Esophagus squamous epithelium (tissue), 5 donors: ENCODE measurements at regions not wholly inside any gene's neighbourhood (a gene's known extent, or its start where the extent isn't known, plus 50 kb on each side); places are given as distances from the start of the nearest gene placed in this dataset.

ENCODE experiments used
- DNase-seq: peaks from one replicate; lab custom pipeline; 2025; lab: John Stamatoyannopoulos, UW
- H3K27ac ChIP-seq, 4 donors: fragments of 200-600 bp; sonication (generic); one replicate each; pipeline ENCODE4 v1.5.1; 2016 to 2019; ENCODE audit warnings: mild to moderate bottlenecking in 1 of 4
- H3K27me3 ChIP-seq, 4 donors: fragments of 200-600 bp; sonication (generic); 1 replicate in 3 of 4; 2 replicates in 1 of 4; pipeline versions ENCODE4 v1.5.1 to v1.6.0; 2017 to 2021; ENCODE audit warnings: antibody characterized with exemption in 1 of 4
- H3K36me3 ChIP-seq, 3 donors: fragments of 200-600 bp; sonication (generic); one replicate each; pipeline ENCODE4 v1.5.1; 2016 to 2019
- H3K4me1 ChIP-seq, 3 donors: fragments of 200-600 bp; sonication (generic); one replicate each; pipeline ENCODE4 v1.5.1; 2017 to 2019
- H3K4me3 ChIP-seq, 4 donors: fragments of 200-600 bp; sonication (generic); 1 replicate in 3 of 4; 2 replicates in 1 of 4; pipeline ENCODE4 v1.5.1; 2016 to 2019; ENCODE audit warnings: mild to moderate bottlenecking in 2 of 4, moderate library complexity in 1 of 4
- H3K9me3 ChIP-seq, 3 donors: fragments of 200-600 bp; sonication (generic); one replicate each; pipeline ENCODE4 v1.5.1; 2016 to 2019
- POLR2A ChIP-seq, 4 donors: fragments of 450-650 bp; IDR thresholded peaks; one replicate each; pipeline ENCODE4 v1.6.1; 2017; ENCODE audit warnings: antibody characterized with exemption in 4 of 4, mild to moderate bottlenecking in 4 of 4, moderate library complexity in 3 of 4
- WGBS, 2 donors: methylation state at CpG; one replicate each; pipeline ENCODE4 v1.1.5; 2018; 5-methylcytosine and 5-hydroxymethylcytosine counted together
- intact Hi-C: fragments of 100-400 bp; cut with DNase I; formaldehyde crosslinking; loops from one replicate; pipeline ENCODE4 v1.15.0; 2022
- TF ChIP-seq, protein P1 (sequence below), 6 experiments: fragments of 450-650 bp in 4 of 6; fragments of 200-600 bp in 2 of 6; sonication (generic) in 2 of 6; IDR thresholded peaks; one replicate each; pipeline ENCODE4 v1.5.1; 2016 to 2019; ENCODE audit warnings: antibody characterized with exemption in 6 of 6, mild to moderate bottlenecking in 4 of 6, moderate library complexity in 4 of 6
- donor health status: DM: yes; HTN: yes; CAD: no.

GRCh38 chr15:87563869-87564268, 692.7 kb downstream of the NTRK3 start:
- intact Hi-C loops = no loop called here
- no peaks in the 10 kb centered on the region for H3K36me3 ChIP-seq
- no peaks in the 10 kb centered on the region for H3K4me1 ChIP-seq
- DNase-seq = no peak
- WGBS, 2 donors = 43 to 55% methylated on average over 2 of the region's 2 CpGs
- no peaks in the 10 kb centered on the region for H3K27me3 ChIP-seq
- no peak overlapping the region for H3K27ac ChIP-seq
- no peaks in the 10 kb centered on the region for H3K9me3 ChIP-seq
- TF ChIP-seq, protein P1, sequence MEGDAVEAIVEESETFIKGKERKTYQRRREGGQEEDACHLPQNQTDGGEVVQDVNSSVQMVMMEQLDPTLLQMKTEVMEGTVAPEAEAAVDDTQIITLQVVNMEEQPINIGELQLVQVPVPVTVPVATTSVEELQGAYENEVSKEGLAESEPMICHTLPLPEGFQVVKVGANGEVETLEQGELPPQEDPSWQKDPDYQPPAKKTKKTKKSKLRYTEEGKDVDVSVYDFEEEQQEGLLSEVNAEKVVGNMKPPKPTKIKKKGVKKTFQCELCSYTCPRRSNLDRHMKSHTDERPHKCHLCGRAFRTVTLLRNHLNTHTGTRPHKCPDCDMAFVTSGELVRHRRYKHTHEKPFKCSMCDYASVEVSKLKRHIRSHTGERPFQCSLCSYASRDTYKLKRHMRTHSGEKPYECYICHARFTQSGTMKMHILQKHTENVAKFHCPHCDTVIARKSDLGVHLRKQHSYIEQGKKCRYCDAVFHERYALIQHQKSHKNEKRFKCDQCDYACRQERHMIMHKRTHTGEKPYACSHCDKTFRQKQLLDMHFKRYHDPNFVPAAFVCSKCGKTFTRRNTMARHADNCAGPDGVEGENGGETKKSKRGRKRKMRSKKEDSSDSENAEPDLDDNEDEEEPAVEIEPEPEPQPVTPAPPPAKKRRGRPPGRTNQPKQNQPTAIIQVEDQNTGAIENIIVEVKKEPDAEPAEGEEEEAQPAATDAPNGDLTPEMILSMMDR (IDR thresholded peaks at IDR 0.05) = no peak
- no peak overlapping the region for H3K4me3 ChIP-seq

DNA sequence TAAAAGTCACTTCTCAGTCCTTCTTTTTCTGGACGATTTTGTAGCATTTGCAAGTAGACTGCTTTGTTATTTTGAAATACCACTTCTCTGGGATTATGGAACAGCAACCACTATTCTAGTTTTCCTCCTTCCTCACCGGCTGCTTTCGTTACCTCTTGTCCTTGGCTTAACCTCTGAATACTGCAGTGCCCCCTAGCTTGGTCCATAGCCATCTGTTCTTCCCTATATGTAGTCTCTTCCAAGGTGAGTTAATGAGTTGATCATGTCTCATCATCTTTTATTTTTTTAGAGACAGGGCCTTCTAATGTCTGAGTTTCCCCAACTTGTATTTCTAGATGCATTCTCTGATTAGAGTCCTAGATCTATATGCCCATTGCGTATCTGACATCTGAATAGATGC, 694.3 kb downstream of the NTRK3 start:
- H3K4me3 ChIP-seq = no peak overlapping the region
- H3K27ac ChIP-seq = no peak overlapping the region
- intact Hi-C loops = no loop called here
- no peaks in the 10 kb centered on the region for H3K9me3 ChIP-seq
- DNase-seq = no peak
- H3K36me3 ChIP-seq = no peaks in the 10 kb centered on the region
- H3K27me3 ChIP-seq = no peaks in the 10 kb centered on the region
- TF ChIP-seq, protein P1 (IDR thresholded peaks at IDR 0.05) = no peak
- TF ChIP-seq POLR2A (IDR thresholded peaks at IDR 0.05) = no peak
- peaks cover 0 to 11% (median 0%) of the 10 kb centered on the region in 3 donors for H3K4me1 ChIP-seq
- 76 to 77% methylated on average over 4 of the region's 4 CpGs for WGBS, 2 donors

GRCh38 chr15:87561641-87562040, 694.9 kb downstream of the NTRK3 start:
- Histone ChIP-seq H3K27me3 (no peaks in the 10 kb centered on the region), H3K27ac (no peak overlapping the region), H3K9me3 (no peaks in the 10 kb centered on the region), H3K4me3 (no peak overlapping the region), H3K36me3 (no peaks in the 10 kb centered on the region), H3K4me1 (peaks cover 0 to 16% (median 0%) of the 10 kb centered on the region in 3 donors)
- TF ChIP-seq, protein P1 (IDR thresholded peaks at IDR 0.05) = no peak
- TF ChIP-seq POLR2A (IDR thresholded peaks at IDR 0.05) = no peak
- DNase-seq = no peak
- 85 to 93% methylated on average over 2 of the region's 2 CpGs for WGBS, 2 donors
- intact Hi-C loops = no loop called here

DNA sequence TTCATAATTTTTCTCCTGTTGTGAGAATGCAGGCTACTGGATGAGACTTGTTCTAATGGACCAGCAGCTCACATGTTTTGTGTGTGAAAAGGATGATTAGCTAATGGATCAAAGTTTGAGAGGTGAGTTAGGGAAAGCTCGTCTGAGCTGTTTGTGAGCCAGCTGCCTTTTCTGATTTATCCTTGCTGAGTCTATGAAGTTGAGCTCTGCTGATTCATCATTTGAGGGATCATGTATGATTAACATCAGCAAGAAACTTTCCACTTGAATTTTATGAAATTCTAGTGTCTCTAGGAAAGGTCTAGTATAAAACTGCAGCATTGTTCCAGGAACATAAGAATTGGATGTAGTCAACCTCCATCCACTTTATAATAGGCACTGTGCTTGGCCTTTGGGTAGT, 698.7 kb downstream of the NTRK3 start:
- Histone ChIP-seq H3K27me3 (no peaks in the 10 kb centered on the region), H3K4me1 (peaks cover 0 to 16% (median 0%) of the 10 kb centered on the region in 3 donors), H3K4me3 (no peak overlapping the region), H3K27ac (no peak overlapping the region), H3K36me3 (no peaks in the 10 kb centered on the region), H3K9me3 (peaks cover 0 to 9% (median 0%) of the 10 kb centered on the region in 3 donors)
- intact Hi-C loops = no loop called here
- WGBS, 2 donors = 13% methylated on average over 1 of the region's 1 CpG; no CpG with 5 or more reads in 1 of the 2 donors
- TF ChIP-seq, protein P1 (IDR thresholded peaks at IDR 0.05) = no peak
- TF ChIP-seq POLR2A (IDR thresholded peaks at IDR 0.05) = no peak
- DNase-seq = no peak

GRCh38 chr15:87556886-87557285, 699.7 kb downstream of the NTRK3 start:
- Histone ChIP-seq H3K27ac (no peak overlapping the region), H3K4me1 (peaks cover 0 to 16% (median 0%) of the 10 kb centered on the region in 3 donors), H3K36me3 (no peaks in the 10 kb centered on the region), H3K27me3 (no peaks in the 10 kb centered on the region), H3K9me3 (peaks cover 0 to 9% (median 0%) of the 10 kb centered on the region in 3 donors), H3K4me3 (no peak overlapping the region)
- intact Hi-C loops = no loop called here
- DNase-seq = no peak
- no peak for TF ChIP-seq POLR2A (IDR thresholded peaks at IDR 0.05)
- TF ChIP-seq, protein P1 (IDR thresholded peaks at IDR 0.05) = no peak
